Prostate gland (tissue), 2 donors: ENCODE measurements at regions not wholly inside any gene's neighbourhood (a gene's known extent, or its start where the extent isn't known, plus 50 kb on each side); places are given as distances from the start of the nearest gene placed in this dataset.

ENCODE experiments used
- DNase-seq: peaks from one replicate; pipeline ENCODE4 v3.0.0-alpha.2; 2019; ENCODE audit warnings: low spot score
- H3K27ac ChIP-seq, 2 donors: fragments of 200-600 bp; sonication (generic); 2 replicates each; pipeline ENCODE4 v1.5.1; 2017 to 2019
- H3K27me3 ChIP-seq: fragments of 200-600 bp; sonication (generic); replicated peaks from 2 replicates; pipeline ENCODE4 v1.5.1; 2019; ENCODE audit not compliant: insufficient read depth
- H3K36me3 ChIP-seq, 2 donors: fragments of 200-600 bp; sonication (generic); 1 replicate in 1 of 2; 2 replicates in 1 of 2; pipeline versions ENCODE4 v1.5.1 to v1.8.1; 2017 to 2019
- H3K4me1 ChIP-seq: fragments of 200-600 bp; sonication (generic); replicated peaks from 2 replicates; pipeline ENCODE4 v1.5.1; 2019
- H3K4me3 ChIP-seq, 2 donors: fragments of 200-600 bp; sonication (generic); 2 replicates each; pipeline ENCODE4 v1.5.1; 2017 to 2019
- H3K9me3 ChIP-seq: fragments of 200-600 bp; sonication (generic); 2 replicates; pipeline ENCODE4 v1.5.1; 2017
- POLR2A ChIP-seq: fragments of 450-650 bp; IDR thresholded peaks from one replicate; pipeline ENCODE4 v1.6.1; 2016; ENCODE audit warnings: antibody characterized with exemption, mild to moderate bottlenecking
- POLR2AphosphoS5 ChIP-seq: sonication (generic); formaldehyde crosslinking; IDR thresholded peaks from one replicate; pipeline ENCODE4 v1.6.1; 2017; ENCODE audit warnings: antibody characterized with exemption
- WGBS: methylation state at CpG from one replicate; pipeline ENCODE4 v1.1.5; 2018; 5-methylcytosine and 5-hydroxymethylcytosine counted together
- intact Hi-C: fragments of 100-400 bp; cut with DNase I; formaldehyde crosslinking; loops from one replicate; pipeline ENCODE4 v1.14.2; 2022
- TF ChIP-seq, protein P1 (sequence below), 4 experiments: fragments of 200-600 bp in 2 of 4; fragments of 450-650 bp in 2 of 4; sonication (generic) in 2 of 4; IDR thresholded peaks; 1 replicate in 3 of 4; 2 replicates in 1 of 4; pipeline ENCODE4 v1.5.1; 2016 to 2019; ENCODE audit warnings: antibody characterized with exemption in 4 of 4, mild to moderate bottlenecking in 2 of 4, moderate library complexity in 2 of 4

DNA sequence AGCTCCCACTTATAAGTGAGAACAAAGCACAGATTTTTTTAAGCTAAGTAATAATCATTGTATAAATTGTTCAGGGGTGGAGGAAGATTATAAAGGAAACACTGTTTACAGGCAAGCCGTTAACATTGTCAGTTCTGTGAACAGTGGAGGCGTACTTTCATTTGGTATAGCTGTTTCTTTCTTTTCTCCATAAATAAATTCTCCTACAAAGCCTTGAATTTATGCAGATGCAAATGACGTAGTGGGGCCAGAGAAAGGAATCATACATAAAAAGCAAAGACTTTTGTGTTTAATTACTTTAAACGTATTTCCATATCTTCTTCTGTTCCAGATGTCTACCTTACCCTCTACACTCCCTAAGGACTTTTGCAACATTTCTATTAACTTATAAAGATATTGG lies 914.9 kb downstream of the ZPLD1 start:
- 78% methylated on average over 4 of the region's 4 CpGs for WGBS
- H3K27me3 ChIP-seq = no peaks in the 10 kb centered on the region
- no peaks in the 10 kb centered on the region for H3K9me3 ChIP-seq
- no peak overlapping the region for H3K27ac ChIP-seq
- H3K36me3 ChIP-seq = no peaks in the 10 kb centered on the region
- no peak for DNase-seq
- no peaks in the 10 kb centered on the region for H3K4me1 ChIP-seq
- TF ChIP-seq POLR2A (no peak), POLR2AphosphoS5 (no peak)
- TF ChIP-seq, protein P1, sequence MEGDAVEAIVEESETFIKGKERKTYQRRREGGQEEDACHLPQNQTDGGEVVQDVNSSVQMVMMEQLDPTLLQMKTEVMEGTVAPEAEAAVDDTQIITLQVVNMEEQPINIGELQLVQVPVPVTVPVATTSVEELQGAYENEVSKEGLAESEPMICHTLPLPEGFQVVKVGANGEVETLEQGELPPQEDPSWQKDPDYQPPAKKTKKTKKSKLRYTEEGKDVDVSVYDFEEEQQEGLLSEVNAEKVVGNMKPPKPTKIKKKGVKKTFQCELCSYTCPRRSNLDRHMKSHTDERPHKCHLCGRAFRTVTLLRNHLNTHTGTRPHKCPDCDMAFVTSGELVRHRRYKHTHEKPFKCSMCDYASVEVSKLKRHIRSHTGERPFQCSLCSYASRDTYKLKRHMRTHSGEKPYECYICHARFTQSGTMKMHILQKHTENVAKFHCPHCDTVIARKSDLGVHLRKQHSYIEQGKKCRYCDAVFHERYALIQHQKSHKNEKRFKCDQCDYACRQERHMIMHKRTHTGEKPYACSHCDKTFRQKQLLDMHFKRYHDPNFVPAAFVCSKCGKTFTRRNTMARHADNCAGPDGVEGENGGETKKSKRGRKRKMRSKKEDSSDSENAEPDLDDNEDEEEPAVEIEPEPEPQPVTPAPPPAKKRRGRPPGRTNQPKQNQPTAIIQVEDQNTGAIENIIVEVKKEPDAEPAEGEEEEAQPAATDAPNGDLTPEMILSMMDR (IDR thresholded peaks at IDR 0.05) = no peak
- intact Hi-C loops = no loop called here
- no peak overlapping the region for H3K4me3 ChIP-seq

DNA sequence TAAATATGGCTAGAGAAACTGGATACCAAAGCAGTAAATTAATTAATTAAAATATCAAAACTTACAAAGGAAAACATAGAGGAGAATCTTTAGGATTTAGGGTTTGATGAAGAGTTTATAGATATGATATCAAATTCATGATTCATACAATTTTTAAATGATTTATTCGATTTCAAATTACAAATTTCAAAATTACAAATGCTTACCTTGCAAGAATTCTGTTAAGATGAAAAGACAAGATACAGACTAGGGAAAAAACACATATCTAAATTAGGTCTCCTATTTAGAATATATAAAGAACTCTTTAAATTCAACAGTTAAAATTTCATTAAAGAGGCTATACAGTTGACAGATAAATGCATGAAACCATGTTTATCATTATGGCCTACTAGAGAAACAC lies 930.7 kb downstream of the ZPLD1 start:
- H3K4me1 ChIP-seq = no peaks in the 10 kb centered on the region
- no peaks in the 10 kb centered on the region for H3K27me3 ChIP-seq
- no peak overlapping the region for H3K4me3 ChIP-seq
- no peak overlapping the region for H3K27ac ChIP-seq
- intact Hi-C loops = no loop called here
- no peaks in the 10 kb centered on the region for H3K9me3 ChIP-seq
- no peak for TF ChIP-seq POLR2A
- TF ChIP-seq, protein P1 (IDR thresholded peaks at IDR 0.05) = no peak
- no peak for TF ChIP-seq POLR2AphosphoS5
- no peaks in the 10 kb centered on the region for H3K36me3 ChIP-seq
- DNase-seq = no peak
- 74% methylated on average over 1 of the region's 1 CpG for WGBS

DNA sequence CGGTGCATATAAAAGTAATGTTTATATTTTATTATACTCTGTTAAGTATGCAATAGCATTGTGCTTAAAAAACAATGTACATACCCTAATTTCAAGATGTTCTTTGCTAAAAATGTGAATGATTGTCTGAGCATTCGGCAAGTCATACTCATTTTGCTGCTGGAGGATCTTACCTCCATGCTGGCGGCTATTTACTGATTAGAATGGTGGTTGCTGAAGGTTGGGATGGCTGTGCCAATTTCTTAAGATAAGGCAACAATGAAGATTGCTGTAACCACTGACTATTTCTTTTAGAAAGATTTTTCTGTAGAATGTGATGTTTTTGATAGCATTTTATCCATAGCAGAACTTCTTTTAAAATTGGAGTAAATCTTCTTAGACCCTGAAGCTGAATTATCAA lies 932.7 kb downstream of the ZPLD1 start:
- H3K4me3 ChIP-seq = no peak overlapping the region
- TF ChIP-seq POLR2AphosphoS5 (no peak), POLR2A (no peak)
- TF ChIP-seq, protein P1 (IDR thresholded peaks at IDR 0.05) = no peak
- H3K4me1 ChIP-seq = no peaks in the 10 kb centered on the region
- DNase-seq = no peak
- no peaks in the 10 kb centered on the region for H3K27me3 ChIP-seq
- WGBS = 89% methylated on average over 3 of the region's 3 CpGs
- intact Hi-C loops = no loop called here
- H3K27ac ChIP-seq = no peak overlapping the region
- H3K36me3 ChIP-seq = no peaks in the 10 kb centered on the region
- no peaks in the 10 kb centered on the region for H3K9me3 ChIP-seq

DNA sequence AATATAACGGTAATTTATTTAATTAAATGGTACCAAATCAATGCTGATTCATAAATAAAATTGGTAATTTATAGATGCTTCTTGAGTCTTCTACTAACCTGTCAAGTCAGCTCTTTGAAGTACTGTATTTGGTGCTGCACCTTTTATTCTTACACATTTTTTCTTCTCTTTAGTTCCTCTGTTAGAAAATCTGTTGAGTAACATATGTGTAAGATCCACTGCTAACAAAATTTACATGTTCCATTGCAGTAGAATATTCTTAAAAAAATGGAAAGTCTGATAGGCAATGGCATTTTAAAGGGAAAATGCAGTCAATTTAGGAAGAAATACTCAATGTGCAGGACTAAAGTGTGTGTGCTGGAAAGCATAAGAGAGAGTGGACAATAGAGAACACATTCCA lies 936.6 kb downstream of the ZPLD1 start:
- no peaks in the 10 kb centered on the region for H3K36me3 ChIP-seq
- intact Hi-C loops = no loop called here
- H3K27me3 ChIP-seq = no peaks in the 10 kb centered on the region
- no peaks in the 10 kb centered on the region for H3K9me3 ChIP-seq
- no peak for DNase-seq
- no peak for TF ChIP-seq POLR2AphosphoS5
- TF ChIP-seq, protein P1 (IDR thresholded peaks at IDR 0.05) = no peak
- H3K27ac ChIP-seq = no peak overlapping the region
- H3K4me1 ChIP-seq = no peaks in the 10 kb centered on the region
- H3K4me3 ChIP-seq = no peak overlapping the region
- 57% methylated on average over 1 of the region's 1 CpG for WGBS

DNA sequence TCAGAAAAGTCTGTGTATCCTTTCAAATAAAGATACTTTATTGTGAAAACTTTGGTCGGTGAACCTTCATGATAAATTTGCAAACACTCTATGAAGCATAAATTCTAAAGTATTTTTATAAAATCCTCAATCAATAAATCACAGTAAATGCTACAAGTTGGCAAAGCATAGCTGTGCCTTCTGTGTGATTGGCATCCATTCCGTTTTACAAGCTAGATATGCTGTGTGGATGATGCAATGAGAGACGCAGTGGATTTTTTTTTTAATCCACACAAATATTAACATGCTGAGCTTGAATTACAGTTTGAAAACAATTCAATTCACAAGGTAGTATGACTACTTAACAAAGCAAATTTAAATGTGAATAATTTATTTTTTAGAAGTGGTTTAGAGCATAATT lies 937.2 kb downstream of the ZPLD1 start:
- no peaks in the 10 kb centered on the region for H3K4me1 ChIP-seq
- no peaks in the 10 kb centered on the region for H3K9me3 ChIP-seq
- no peak overlapping the region for H3K4me3 ChIP-seq
- no peak for DNase-seq
- no peaks in the 10 kb centered on the region for H3K27me3 ChIP-seq
- no peak overlapping the region for H3K27ac ChIP-seq
- 53% methylated on average over 3 of the region's 3 CpGs for WGBS
- intact Hi-C loops = no loop called here
- H3K36me3 ChIP-seq = no peaks in the 10 kb centered on the region
- TF ChIP-seq POLR2A (no peak), POLR2AphosphoS5 (no peak)
- TF ChIP-seq, protein P1 (IDR thresholded peaks at IDR 0.05) = no peak
